UCSD-AML1 (cell line): ENCODE measurements at regions not wholly inside any gene's neighbourhood (a gene's known extent, or its start where the extent isn't known, plus 50 kb on each side); places are given as distances from the start of the nearest gene placed in this dataset.
A peak's percentile ranks its signal among the peaks of the same experiment; 100 is the strongest.

ENCODE experiments used
- DNase-seq: peaks from one replicate; lab custom pipeline; 2025; ENCODE audit not compliant: unreplicated experiment; lab: John Stamatoyannopoulos, UW

DNA sequence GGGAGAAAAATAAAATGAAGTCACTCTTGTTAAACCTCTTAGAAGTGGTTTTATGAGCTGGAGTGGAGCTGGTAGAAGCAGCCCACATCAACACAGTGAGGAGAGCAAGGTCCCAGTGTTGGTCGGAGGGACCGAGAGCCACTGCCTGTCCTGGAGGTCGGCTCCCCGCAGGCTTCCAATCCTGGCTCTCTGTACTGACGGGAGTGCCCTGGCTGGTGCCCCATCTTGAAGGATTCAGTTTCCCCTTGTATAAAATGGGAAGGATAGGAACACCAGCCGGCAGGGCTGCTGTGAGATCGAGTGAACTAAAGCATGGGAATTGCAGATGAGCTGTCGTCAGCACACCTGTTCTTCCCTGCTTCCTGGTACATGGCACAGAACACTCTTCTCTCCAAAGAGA, 104.3 kb upstream of the ID2 start:
- no peak for DNase-seq

DNA sequence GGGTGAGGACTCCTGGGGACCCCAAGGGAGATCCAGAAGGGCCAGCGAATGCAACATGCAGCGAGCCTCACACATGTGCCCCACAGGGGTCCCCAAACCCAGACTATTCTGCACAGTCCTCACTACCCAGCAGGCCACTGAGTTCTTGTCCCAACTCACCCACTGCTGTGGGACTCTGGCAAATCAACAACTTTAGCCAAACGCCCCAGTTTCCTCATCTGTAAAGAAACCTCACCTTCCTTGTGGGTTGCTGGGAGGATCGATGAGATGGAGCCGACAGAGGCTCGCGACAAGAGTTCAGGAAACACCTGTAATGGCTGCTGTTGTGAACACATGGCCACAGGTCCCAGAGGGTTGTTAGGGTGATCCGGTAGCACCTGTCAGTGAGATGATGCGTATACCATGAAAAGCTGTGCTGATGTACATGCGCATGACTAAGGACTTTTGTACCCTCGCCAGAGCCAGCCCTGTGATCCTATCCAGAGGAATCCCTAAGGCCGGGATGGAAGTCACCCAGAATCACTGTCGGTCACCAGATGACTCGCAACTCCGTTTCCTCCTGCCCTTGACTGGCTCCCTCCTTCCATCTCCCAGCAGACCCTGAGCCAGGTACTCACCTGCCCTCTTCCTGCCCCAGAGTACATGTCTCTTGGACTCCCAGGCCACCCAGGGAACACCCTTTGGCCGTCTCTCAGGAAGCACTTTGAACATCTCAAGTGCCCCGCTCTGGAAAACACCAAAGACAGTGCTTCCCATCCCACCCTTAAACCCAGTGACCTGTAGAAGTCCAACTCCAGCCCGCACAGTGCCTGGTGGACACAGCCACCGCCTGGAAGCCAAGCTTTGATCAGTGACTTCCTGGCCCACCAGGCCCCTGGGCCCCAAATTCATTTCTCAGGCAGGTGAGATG, 103.3 kb upstream of the ID2 start:
- no peak for DNase-seq

GRCh38 chr2:8579485-8580085, 102.3 kb upstream of the ID2 start:
- DNase-seq, result no peak

DNA sequence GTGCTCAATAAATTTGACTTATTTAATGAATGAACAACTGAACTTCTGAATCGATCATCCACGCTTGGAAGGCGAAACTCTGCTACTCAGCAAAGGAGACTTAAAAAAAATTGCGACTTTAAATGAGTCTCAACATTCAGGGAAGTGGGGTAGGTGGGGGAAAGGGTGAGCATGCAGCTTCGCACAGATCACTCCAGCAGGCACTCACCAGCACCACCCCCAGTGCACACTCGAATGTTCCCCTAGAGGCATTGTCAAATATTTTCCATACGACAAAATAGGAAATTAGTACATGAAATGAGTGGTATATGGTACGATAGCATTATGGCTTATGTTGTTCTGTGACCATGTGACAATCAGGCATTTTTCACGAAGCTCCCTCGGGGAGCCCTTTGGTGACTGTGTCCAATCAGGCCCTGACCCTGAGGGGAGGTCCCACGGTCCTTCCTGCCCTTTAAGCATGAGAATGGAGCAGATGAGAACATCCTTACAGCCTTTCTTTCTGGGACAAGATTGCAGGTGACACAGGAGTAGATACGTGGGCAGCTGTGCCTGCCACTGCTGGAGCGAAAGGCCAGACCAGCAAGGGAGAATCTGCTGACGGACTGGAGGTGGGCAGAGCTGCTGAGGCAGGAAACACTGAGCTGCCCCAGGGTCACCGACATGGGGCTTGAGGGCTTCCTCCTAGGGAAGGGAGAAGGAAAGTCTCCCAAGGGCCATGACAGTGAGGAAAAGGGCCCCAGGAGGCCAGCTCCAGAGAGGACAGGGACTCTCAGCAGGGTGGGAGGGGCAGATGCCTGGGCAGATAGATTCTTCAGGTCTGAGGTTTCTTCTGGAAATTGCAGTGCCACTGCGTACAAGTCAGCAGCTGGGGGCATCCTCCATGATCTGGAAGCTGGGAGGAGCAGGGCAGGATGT, 101.3 kb upstream of the ID2 start:
- no peak for DNase-seq

DNA sequence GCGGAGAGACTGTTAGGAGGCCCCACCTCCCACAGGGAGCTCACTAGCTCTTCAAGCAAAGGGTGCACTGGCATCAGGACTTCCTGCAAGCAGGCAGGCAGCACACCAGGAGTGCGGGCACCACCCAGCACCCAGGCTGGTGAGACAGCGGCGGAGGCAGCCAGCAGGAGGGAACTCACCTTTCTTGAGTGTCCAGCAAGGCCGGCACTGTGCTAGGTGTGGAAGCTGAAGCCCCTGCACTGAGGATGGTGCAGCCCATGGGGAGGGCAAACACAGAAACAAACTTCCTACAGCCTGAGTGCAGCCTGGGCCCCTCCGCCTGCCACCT, 100.7 kb upstream of the ID2 start:
- DNase-seq, result peak; percentile 53

DNA sequence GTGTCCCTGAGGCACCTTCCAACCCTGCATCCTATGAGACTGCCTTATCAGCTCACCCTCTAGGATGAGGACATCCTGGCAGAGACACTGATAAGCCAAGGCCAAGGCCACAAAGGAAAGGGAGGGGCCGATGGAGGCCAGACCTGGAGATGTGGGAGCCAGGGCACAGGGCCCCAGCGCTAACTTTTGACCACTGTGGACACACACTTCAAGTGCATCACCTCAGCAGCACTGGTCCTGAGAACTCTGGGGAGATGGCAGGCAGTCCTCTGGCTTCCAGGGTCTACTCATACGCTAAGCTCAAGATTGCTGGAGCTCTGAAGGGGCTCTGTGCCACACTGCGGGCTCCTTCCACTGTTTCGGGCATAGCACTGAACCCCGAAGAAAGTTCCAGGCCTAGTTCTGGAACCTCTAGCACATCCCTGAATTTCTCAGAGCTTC, 100.2 kb upstream of the ID2 start:
- DNase-seq, result no peak

GRCh38 chr2:8582191-8582590, 99.7 kb upstream of the ID2 start:
- no peak for DNase-seq

GRCh38 chr2:8582651-8583399, 99.0 kb upstream of the ID2 start:
- no peak for DNase-seq

DNA sequence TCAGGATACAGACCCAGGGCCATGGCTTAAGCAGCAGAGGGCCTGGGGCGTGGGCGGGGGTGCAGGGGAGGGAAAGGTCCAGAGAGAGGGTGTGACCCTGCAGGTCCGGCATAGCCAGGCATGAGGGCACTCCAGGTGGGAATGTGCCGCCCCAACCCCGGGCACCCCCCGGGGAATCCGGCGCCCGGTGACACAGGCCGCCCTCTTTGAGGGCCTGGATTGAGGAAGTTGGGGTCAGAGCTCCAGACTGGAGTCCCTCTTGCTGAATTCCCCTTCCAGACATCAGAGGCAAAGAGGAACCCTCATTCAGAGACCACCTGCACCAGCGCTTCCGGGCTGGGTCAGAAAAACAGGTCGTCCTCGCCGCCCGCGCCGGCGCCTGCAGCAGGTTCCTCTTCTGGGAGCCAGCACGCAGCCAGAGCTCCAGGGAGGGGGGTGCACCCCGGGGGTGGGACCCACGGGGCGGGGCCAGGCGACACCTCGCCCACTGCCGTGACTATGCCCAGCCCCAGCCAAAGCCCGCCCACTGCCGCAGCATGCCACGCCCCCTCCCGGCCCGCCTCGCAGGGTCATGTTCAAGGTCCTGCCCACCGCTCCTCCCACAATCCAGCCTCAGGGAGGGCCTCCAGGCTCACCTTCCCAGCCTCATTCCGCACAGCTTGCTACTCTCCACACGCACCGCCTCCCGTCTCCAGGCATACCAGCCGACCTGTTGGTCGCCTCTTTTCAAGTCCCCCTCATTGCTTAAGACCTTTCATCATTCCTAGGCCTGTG, 98.3 kb upstream of the ID2 start:
- DNase-seq, result peak; percentile 96

GRCh38 chr2:8584174-8585066, 97.4 kb upstream of the ID2 start:
- no peak for DNase-seq

- DNase-seq, result no peak
Observed at GRCh38 chr2:8586457-8587051, 95.3 kb upstream of the ID2 start.

- no peak for DNase-seq
Observed at GRCh38 chr2:8587251-8587791, 94.5 kb upstream of the ID2 start.

- no peak for DNase-seq
Observed at GRCh38 chr2:8587920-8588830, 93.7 kb upstream of the ID2 start.

DNA sequence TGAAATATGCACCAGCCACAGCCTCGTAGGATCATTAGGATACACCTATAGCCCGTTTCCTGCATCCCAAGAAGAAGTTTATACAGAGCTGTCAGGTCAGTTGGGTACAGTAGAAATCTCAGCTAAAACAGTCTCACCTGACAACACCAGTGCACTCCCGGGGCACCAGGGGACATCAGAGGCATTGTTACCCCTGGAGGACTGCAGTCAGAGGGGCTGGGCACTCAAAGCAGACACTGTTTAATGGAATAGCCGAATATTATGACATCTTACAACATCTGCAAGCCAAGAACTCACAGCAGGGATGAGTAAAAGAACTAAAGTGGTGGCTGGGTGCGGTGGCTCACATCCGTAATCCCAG, 93.0 kb upstream of the ID2 start:
- no peak for DNase-seq

GRCh38 chr2:8589721-8590120, 92.1 kb upstream of the ID2 start:
- no peak for DNase-seq

DNA sequence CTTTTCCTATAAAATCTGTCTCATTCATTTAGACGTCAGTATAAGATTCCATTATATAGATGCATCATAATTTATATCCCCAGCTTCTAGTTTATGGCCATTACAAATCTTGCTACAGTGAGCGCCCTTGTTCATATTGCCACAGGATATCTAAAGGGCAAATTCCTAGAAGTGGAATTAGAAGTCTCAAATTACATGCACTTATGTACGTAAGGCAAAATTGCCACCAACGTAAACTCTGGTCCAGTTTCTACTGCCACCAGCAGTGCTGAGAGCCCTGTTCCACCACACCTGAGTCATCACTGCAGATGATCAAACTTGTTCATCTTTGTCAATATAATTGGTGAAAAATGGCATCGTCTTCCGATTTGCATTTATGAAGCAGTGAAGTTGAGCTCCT, 90.9 kb upstream of the ID2 start:
- DNase-seq, result no peak

- DNase-seq, result no peak
Observed at GRCh38 chr2:8592736-8593135, 89.1 kb upstream of the ID2 start.

DNA sequence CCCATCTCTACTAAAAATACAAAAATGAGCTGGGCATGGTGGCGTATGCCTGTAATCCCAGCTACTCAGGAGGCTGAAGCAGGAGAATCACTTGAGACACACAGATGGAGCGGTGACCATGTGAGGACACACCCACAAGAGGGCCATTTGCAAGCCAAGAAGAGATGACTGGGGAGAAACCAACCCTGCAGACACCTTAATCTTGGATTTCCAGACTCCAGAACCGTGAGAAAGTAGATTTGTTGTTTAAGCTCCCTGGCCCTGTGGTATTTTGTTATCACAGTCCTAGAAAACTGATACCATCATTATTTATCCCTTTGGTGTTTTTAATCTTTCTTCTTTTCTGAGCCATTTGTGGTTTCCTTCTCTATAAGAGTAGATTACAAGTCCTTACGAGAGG, 88.6 kb upstream of the ID2 start:
- DNase-seq, result no peak
